ENCODE measurements at regions not wholly inside any gene's neighbourhood (a gene's known extent, or its start where the extent isn't known, plus 50 kb on each side); places are given as distances from the start of the nearest gene placed in this dataset.

GRCh38 chr15:54808321-54808720 lies 388.4 kb downstream of the RSL24D1 start:
- TF ChIP-seq SPI1 (IDR thresholded peaks at IDR 0.05; ENCODE audit: low read depth, low read length) (no peak), POLR2A (IDR thresholded peaks at IDR 0.05; ENCODE audit: low read depth, low read length) (no peak), POLR2AphosphoS5 (IDR thresholded peaks at IDR 0.05; ENCODE audit: low read depth, low read length) (no peak)
